CD14-positive monocyte (primary cell): ENCODE measurements at regions not wholly inside any gene's neighbourhood (a gene's known extent, or its start where the extent isn't known, plus 50 kb on each side); places are given as distances from the start of the nearest gene placed in this dataset.

Experiments
- DNase-seq, 3 donors: peaks; one replicate each; pipeline ENCODE4 v3.0.0-alpha.2; 2011 to 2022
- H2AFZ ChIP-seq: 2 replicates; pipeline ENCODE4 v1.6.0; 2012; ENCODE audit warnings: mild to moderate bottlenecking, low read depth, low read length, inconsistent platforms; ENCODE audit not compliant: insufficient read depth, poor library complexity, severe bottlenecking
- H3K27ac ChIP-seq, 2 donors: 1 replicate in 1 of 2; 2 replicates in 1 of 2; pipeline ENCODE4 v1.5.1; 2012 to 2013; ENCODE audit warnings: low read length in 2 of 2, control low read depth in 1 of 2, inconsistent platforms in 1 of 2, low read depth in 1 of 2, mild to moderate bottlenecking in 1 of 2
- H3K27me3 ChIP-seq, 2 donors: one replicate each; pipeline versions ENCODE4 v1.6.0 to v1.6.1; 2011 to 2013; ENCODE audit warnings: low read length in 2 of 2; ENCODE audit not compliant: control insufficient read depth in 2 of 2, insufficient read depth in 2 of 2
- H3K36me3 ChIP-seq, 2 donors: replicated peaks in 1 of 2; 1 replicate in 1 of 2; 2 replicates in 1 of 2; pipeline versions ENCODE4 v1.5.1 to v1.6.1; 2012 to 2013; ENCODE audit warnings: low read length in 2 of 2, control low read depth in 1 of 2, inconsistent platforms in 1 of 2, mild to moderate bottlenecking in 1 of 2; ENCODE audit not compliant: insufficient read depth in 2 of 2, control insufficient read depth in 1 of 2
- H3K4me1 ChIP-seq, 2 donors: 1 replicate in 1 of 2; 2 replicates in 1 of 2; pipeline versions ENCODE4 v1.5.1 to v1.6.1; 2012 to 2013; ENCODE audit warnings: low read length in 2 of 2, control low read depth in 1 of 2, inconsistent platforms in 1 of 2, mild to moderate bottlenecking in 1 of 2, moderate library complexity in 1 of 2; ENCODE audit not compliant: insufficient read depth in 2 of 2, control insufficient read depth in 1 of 2
- H3K4me2 ChIP-seq: replicated peaks from 2 replicates; pipeline ENCODE3; 2012; ENCODE audit warnings: low read length, moderate library complexity, mild to moderate bottlenecking; ENCODE audit not compliant: poor library complexity, severe bottlenecking; ENCODE audit errors: extremely low read depth
- H3K4me3 ChIP-seq, 3 experiments: fragments of 200-600 bp in 1 of 3; sonication (generic) in 1 of 3; replicated peaks in 1 of 3; 1 replicate in 2 of 3; 2 replicates in 1 of 3; pipeline ENCODE4 v1.5.1; 2011 to 2013; ENCODE audit warnings: low read length in 3 of 3, mild to moderate bottlenecking in 3 of 3, control low read depth in 2 of 3, low read depth in 2 of 3, inconsistent platforms in 1 of 3, moderate library complexity in 1 of 3
- H3K79me2 ChIP-seq: 2 replicates; pipeline ENCODE4 v1.6.0; 2012; ENCODE audit warnings: mild to moderate bottlenecking, control low read depth, inconsistent platforms, low read length, moderate library complexity; ENCODE audit not compliant: insufficient read depth
- H3K9ac ChIP-seq: 2 replicates; pipeline ENCODE4 v1.6.0; 2017; ENCODE audit warnings: low read length, mild to moderate bottlenecking; ENCODE audit not compliant: insufficient read depth, poor library complexity, severe bottlenecking
- H3K9me3 ChIP-seq, 2 donors: replicated peaks in 1 of 2; 1 replicate in 1 of 2; 2 replicates in 1 of 2; pipeline versions ENCODE4 v1.5.1 to v1.6.1; 2012 to 2013; ENCODE audit warnings: low read length in 2 of 2, control low read depth in 1 of 2; ENCODE audit not compliant: control insufficient read depth in 1 of 2, insufficient read depth in 1 of 2
- H4K20me1 ChIP-seq: 2 replicates; pipeline ENCODE4 v1.6.0; 2012; ENCODE audit warnings: mild to moderate bottlenecking, low read length, control low read depth, moderate library complexity; ENCODE audit not compliant: insufficient read depth
- H3K27ac Mint-ChIP-seq, 7 donors: one replicate each; pipeline ENCODE4 v1.8.0; 2020; ENCODE audit warnings: mild to moderate bottlenecking in 7 of 7, mixed read lengths in 7 of 7, moderate library complexity in 6 of 7, inconsistent platforms in 2 of 7
- H3K27me3 Mint-ChIP-seq, 3 donors: one replicate each; pipeline ENCODE4 v1.8.0; 2021 to 2022; ENCODE audit warnings: low read depth in 3 of 3, mild to moderate bottlenecking in 3 of 3, mixed read lengths in 3 of 3, moderate library complexity in 3 of 3, inconsistent platforms in 1 of 3
- H3K36me3 Mint-ChIP-seq, 2 donors: one replicate each; pipeline ENCODE4 v1.8.0; 2020; ENCODE audit warnings: mixed read lengths in 2 of 2, inconsistent platforms in 1 of 2, mild to moderate bottlenecking in 1 of 2
- H3K4me1 Mint-ChIP-seq: one replicate; pipeline ENCODE4 v1.8.0; 2020; ENCODE audit warnings: mild to moderate bottlenecking, mixed read lengths
- H3K4me3 Mint-ChIP-seq, 2 donors: one replicate each; pipeline ENCODE4 v1.8.0; 2020; ENCODE audit warnings: mild to moderate bottlenecking in 2 of 2, mixed read lengths in 2 of 2, moderate library complexity in 1 of 2
- H3K9me3 Mint-ChIP-seq, 7 donors: one replicate each; pipeline ENCODE4 v1.8.0; 2020 to 2022; ENCODE audit warnings: mixed read lengths in 7 of 7, mild to moderate bottlenecking in 6 of 7, moderate library complexity in 6 of 7, inconsistent platforms in 2 of 7
- CTCF ChIP-seq: fragments of 200-600 bp; IDR thresholded peaks from one replicate; pipeline ENCODE4 v1.8.0; 2022; ENCODE audit warnings: antibody characterized with exemption, mild to moderate bottlenecking
- WGBS: methylation state at CpG from one replicate; pipeline ENCODE4 v1.1.5; 2013; ENCODE audit warnings: missing lambda C conversion rate; ENCODE audit not compliant: insufficient coverage; 5-methylcytosine and 5-hydroxymethylcytosine counted together
- intact Hi-C, 2 donors: fragments of 100-400 bp; cut with micrococcal nuclease; formaldehyde crosslinking; loops; one replicate each; pipeline versions ENCODE4 v1.15.0 to v1.15.1; 2023

DNA sequence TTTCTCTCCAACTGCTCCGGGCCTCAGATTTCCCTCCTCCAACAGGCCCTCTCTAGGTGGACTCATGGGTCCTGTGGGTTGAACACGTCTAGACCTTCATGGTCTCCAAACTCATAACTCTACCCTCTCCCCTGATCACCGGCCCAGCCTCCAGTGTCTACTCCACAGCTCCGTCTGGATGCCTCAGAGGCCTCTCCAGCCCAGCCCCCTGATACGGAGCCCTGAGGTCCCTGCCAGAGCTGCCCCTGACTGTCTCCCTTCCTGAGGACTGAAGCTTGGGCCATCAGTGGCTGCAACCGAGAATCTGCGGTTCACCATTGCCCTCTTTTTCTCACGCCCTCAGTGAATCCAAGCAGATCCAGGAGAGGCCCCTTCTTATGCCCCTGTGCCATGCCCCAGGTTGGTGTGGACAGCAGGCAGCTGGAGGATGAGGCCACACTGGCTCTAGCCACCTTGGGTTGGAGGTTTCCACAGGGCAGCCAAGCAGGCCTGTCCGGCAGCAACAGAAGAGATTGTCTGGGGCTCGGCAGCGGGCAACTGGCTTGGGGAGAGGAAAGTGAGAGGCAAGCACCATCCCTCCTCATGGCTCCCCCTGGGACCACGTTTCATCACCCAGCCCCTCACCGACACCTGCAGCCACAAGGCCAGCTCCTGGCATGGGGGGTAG, 104.6 kb upstream of the FGF3 start:
- peaks cover 14 to 23% of the 10 kb centered on the region in 2 donors for H3K27me3 ChIP-seq

More for the DNA sequence above, 104.6 kb upstream of the FGF3 start:
- no peak for DNase-seq
- no peak overlapping the region for H3K27ac ChIP-seq
- no peak overlapping the region for H2AFZ ChIP-seq
- H3K4me2 ChIP-seq: no peak overlapping the region
- H3K4me3 Mint-ChIP-seq: no peak overlapping the region
- H3K4me3 ChIP-seq: no peak overlapping the region
- intact Hi-C loops: loop anchor here in 1 of 2 donors (5.0 kb wide), 1 partner anchor 269 kb away; no protein-coding TSS in a partner anchor
- H4K20me1 ChIP-seq: no peaks in the 10 kb centered on the region
- no peak for TF ChIP-seq CTCF
- 97% methylated on average over 8 of the region's 13 CpGs for WGBS
- H3K27me3 Mint-ChIP-seq: peaks cover 37 to 48% (median 39%) of the 10 kb centered on the region in 3 donors
- no peaks in the 10 kb centered on the region for H3K36me3 Mint-ChIP-seq
- no peaks in the 10 kb centered on the region for H3K4me1 ChIP-seq
- H3K27ac Mint-ChIP-seq: peak overlapping the region in 1 of 7 donors; percentile 23
- H3K79me2 ChIP-seq: no peaks in the 10 kb centered on the region
- no peak overlapping the region for H3K9ac ChIP-seq
- H3K9me3 ChIP-seq: no peaks in the 10 kb centered on the region
- H3K9me3 Mint-ChIP-seq: peaks cover 0 to 1% (median 0%) of the 10 kb centered on the region in 7 donors
- H3K4me1 Mint-ChIP-seq: no peaks in the 10 kb centered on the region
- no peaks in the 10 kb centered on the region for H3K36me3 ChIP-seq
